Type B pancreatic cell (in vitro differentiated cells): ENCODE measurements at regions not wholly inside any gene's neighbourhood (a gene's known extent, or its start where the extent isn't known, plus 50 kb on each side); places are given as distances from the start of the nearest gene placed in this dataset.

ENCODE experiments used
- DNase-seq: peaks from one replicate; pipeline ENCODE4 v3.0.0; 2021; ENCODE audit warnings: mixed read lengths; ENCODE audit not compliant: unreplicated experiment; ENCODE audit errors: extremely low spot score
- H3K27ac Mint-ChIP-seq: 2 replicates; pipeline ENCODE4 v1.8.0; 2021; ENCODE audit warnings: mild to moderate bottlenecking, mixed read lengths
- H3K27me3 Mint-ChIP-seq: 2 replicates; pipeline ENCODE4 v1.8.0; 2021; ENCODE audit warnings: mixed read lengths
- H3K36me3 Mint-ChIP-seq: 2 replicates; pipeline ENCODE4 v1.8.0; 2021; ENCODE audit warnings: mixed read lengths
- H3K4me1 Mint-ChIP-seq: one replicate; pipeline ENCODE4 v1.8.0; 2021; ENCODE audit warnings: mixed read lengths; ENCODE audit not compliant: unreplicated experiment
- H3K4me3 Mint-ChIP-seq: 2 replicates; pipeline ENCODE4 v1.8.0; 2021; ENCODE audit warnings: mild to moderate bottlenecking, mixed read lengths
- H3K9me3 Mint-ChIP-seq: 2 replicates; pipeline ENCODE4 v1.8.0; 2021; ENCODE audit warnings: mixed read lengths
- TF ChIP-seq, protein P1 (sequence below): fragments of 200-600 bp; sonication (generic); conservative IDR thresholded peaks from 2 replicates; pipeline ENCODE4 v1.5.0; 2021; ENCODE audit warnings: antibody characterized with exemption, mild to moderate bottlenecking

- Mint-ChIP-seq H3K9me3 (peaks cover 9% of the 10 kb centered on the region), H3K27me3 (no peaks in the 10 kb centered on the region), H3K27ac (no peak overlapping the region), H3K36me3 (peaks cover 4% of the 10 kb centered on the region), H3K4me3 (no peak overlapping the region), H3K4me1 (no peaks in the 10 kb centered on the region)
- TF ChIP-seq, protein P1, sequence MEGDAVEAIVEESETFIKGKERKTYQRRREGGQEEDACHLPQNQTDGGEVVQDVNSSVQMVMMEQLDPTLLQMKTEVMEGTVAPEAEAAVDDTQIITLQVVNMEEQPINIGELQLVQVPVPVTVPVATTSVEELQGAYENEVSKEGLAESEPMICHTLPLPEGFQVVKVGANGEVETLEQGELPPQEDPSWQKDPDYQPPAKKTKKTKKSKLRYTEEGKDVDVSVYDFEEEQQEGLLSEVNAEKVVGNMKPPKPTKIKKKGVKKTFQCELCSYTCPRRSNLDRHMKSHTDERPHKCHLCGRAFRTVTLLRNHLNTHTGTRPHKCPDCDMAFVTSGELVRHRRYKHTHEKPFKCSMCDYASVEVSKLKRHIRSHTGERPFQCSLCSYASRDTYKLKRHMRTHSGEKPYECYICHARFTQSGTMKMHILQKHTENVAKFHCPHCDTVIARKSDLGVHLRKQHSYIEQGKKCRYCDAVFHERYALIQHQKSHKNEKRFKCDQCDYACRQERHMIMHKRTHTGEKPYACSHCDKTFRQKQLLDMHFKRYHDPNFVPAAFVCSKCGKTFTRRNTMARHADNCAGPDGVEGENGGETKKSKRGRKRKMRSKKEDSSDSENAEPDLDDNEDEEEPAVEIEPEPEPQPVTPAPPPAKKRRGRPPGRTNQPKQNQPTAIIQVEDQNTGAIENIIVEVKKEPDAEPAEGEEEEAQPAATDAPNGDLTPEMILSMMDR: no peak
- DNase-seq: no peak
These were observed 351.4 kb downstream of the PLK2 start for GRCh38 chr5:58108511-58108910.

GRCh38 chr5:58107704-58108103 is 352.2 kb downstream of the PLK2 start:
- Mint-ChIP-seq H3K36me3 (peaks cover 4% of the 10 kb centered on the region), H3K4me3 (no peak overlapping the region), H3K27ac (no peak overlapping the region), H3K4me1 (no peaks in the 10 kb centered on the region), H3K27me3 (no peaks in the 10 kb centered on the region), H3K9me3 (peaks cover 7% of the 10 kb centered on the region)
- TF ChIP-seq, protein P1: no peak
- DNase-seq: no peak

GRCh38 chr5:58106754-58107410 is 353.0 kb downstream of the PLK2 start:
- no peak for DNase-seq
- Mint-ChIP-seq H3K9me3 (peaks cover 7% of the 10 kb centered on the region), H3K36me3 (peaks cover 4% of the 10 kb centered on the region), H3K4me3 (no peak overlapping the region), H3K27ac (no peak overlapping the region), H3K4me1 (no peaks in the 10 kb centered on the region), H3K27me3 (no peaks in the 10 kb centered on the region)
- TF ChIP-seq, protein P1: no peak

DNA sequence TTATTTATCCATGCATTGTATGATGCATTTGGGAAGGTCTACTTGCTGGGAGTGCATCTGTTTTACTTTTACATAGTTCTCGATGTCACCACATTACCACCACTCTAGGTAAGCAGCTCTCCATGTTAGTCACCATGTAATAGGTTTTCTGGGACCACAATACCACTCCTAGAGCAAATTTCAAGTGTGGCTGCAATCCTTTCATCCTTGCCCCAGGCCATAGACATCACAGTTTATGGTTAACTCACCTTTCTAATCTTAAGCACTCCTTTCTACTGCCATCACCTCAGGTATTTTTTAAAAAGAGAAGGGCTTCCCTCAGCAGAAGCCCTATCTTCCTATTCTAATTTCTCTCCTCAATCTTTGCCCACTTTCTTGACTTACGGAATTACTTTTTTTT is 354.1 kb downstream of the PLK2 start:
- H3K4me3 Mint-ChIP-seq: no peak overlapping the region
- H3K36me3 Mint-ChIP-seq: peaks cover 4% of the 10 kb centered on the region
- H3K4me1 Mint-ChIP-seq: no peaks in the 10 kb centered on the region
- TF ChIP-seq, protein P1: no peak
- no peak overlapping the region for H3K27ac Mint-ChIP-seq
- no peaks in the 10 kb centered on the region for H3K27me3 Mint-ChIP-seq
- H3K9me3 Mint-ChIP-seq: peaks cover 7% of the 10 kb centered on the region
- DNase-seq: no peak

GRCh38 chr5:58099257-58099656 is 360.6 kb downstream of the PLK2 start:
- Mint-ChIP-seq H3K27ac (no peak overlapping the region), H3K27me3 (no peaks in the 10 kb centered on the region), H3K4me1 (no peaks in the 10 kb centered on the region), H3K36me3 (no peaks in the 10 kb centered on the region), H3K4me3 (no peak overlapping the region), H3K9me3 (no peaks in the 10 kb centered on the region)
- no peak for DNase-seq
- TF ChIP-seq, protein P1: no peak
